ENCODE measurements at regions not wholly inside any gene's neighbourhood (a gene's known extent, or its start where the extent isn't known, plus 50 kb on each side); places are given as distances from the start of the nearest gene placed in this dataset.

DNA sequence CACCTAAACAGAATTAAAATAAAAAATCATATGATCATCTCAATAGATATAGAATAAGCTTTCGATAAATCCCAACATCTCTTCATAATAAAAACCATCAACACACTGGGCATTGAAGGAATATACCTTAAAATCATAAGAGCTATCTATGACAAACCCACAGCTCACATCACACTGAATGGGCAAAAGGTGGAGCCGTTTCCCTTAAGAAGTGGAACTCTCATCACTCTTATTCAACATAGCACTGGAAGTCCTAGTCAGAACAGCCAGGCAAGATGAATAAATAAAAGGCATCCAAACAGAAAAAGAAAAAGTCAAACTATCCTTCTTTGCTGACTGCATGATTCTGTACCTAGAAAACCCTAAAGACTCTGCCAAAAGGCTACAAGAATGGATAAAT, 510.3 kb downstream of the ZNF804A start:
- H3K9me3 ChIP-seq, result peaks cover 0 to 8% (median 0%) of the 10 kb centered on the region in 12 donors
- TF ChIP-seq POLR2A (IDR thresholded peaks at IDR 0.05), result no peak
- H3K27me3 ChIP-seq, result no peaks in the 10 kb centered on the region
- no peaks in the 10 kb centered on the region for H3K36me3 ChIP-seq
- intact Hi-C loops (cut with DNase I), result no loop called here
- DNase-seq (no peak), ATAC-seq (no peak)
- 61 to 75% (median 68%) methylated on average over 2 of the region's 2 CpGs for WGBS, 4 donors
- no peaks in the 10 kb centered on the region for H3K4me1 ChIP-seq
- no peak overlapping the region for H3K27ac ChIP-seq
- H3K4me3 ChIP-seq, result no peak overlapping the region

DNA sequence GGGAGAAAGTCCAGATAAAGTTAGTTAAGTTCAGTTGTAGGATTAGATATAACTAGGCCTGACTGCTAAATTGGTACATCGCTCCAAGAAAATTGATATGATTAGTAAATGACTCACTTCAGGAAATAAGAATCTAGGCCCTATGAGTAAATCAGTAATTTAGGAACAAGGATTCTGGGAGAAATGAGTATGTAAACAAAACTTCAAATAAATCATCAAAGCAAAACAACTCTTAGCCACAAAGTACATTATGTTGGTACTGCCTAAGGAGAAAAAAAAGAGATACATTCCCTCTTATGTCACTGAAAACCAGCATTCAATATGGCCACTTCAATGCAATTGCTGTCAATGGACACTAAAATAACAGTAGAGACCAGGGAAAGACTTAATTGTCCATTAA, 529.1 kb downstream of the ZNF804A start:
- Histone ChIP-seq H3K27ac (no peak overlapping the region), H3K4me3 (no peak overlapping the region), H3K27me3 (no peaks in the 10 kb centered on the region), H3K9me3 (no peaks in the 10 kb centered on the region), H3K36me3 (no peaks in the 10 kb centered on the region), H3K4me1 (no peaks in the 10 kb centered on the region)
- no peak for TF ChIP-seq CTCF (IDR thresholded peaks at IDR 0.05)
- no peak for TF ChIP-seq POLR2A (IDR thresholded peaks at IDR 0.05)
- whole genome bisulfite sequencing, 4 donors, result 87 to 96% (median 90%) methylated on average over 1 of the region's 1 CpG
- DNase-seq (no peak), ATAC-seq (no peak)
- intact Hi-C loops (cut with DNase I), result no loop called here

GRCh38 chr2:185128346-185128745, 530.0 kb downstream of the ZNF804A start:
- Histone ChIP-seq H3K27ac (no peak overlapping the region), H3K36me3 (no peaks in the 10 kb centered on the region), H3K9me3 (no peaks in the 10 kb centered on the region), H3K4me1 (no peaks in the 10 kb centered on the region), H3K4me3 (no peak overlapping the region), H3K27me3 (no peaks in the 10 kb centered on the region)
- TF ChIP-seq POLR2A (IDR thresholded peaks at IDR 0.05), result no peak
- TF ChIP-seq CTCF (IDR thresholded peaks at IDR 0.05), result no peak
- intact Hi-C loops (cut with DNase I), result no loop called here
- DNase-seq (no peak), ATAC-seq (no peak)

DNA sequence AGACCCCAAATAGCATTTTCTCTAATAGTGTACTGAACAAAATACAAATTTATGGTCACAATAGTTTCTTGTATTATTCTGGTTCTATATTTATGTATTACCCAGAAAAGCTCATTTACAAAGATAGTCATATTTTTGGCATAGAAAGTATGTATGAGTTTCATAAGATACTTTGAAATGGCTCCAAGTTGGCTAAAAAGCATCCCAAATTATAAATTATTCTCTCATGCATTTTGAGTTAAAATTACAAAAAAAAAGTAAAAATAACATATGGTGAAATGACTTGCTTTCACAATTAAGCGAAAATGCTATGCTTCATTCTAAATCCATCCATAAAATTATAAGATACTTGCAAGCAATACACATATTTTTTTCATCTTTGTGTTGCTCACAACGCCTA, 530.7 kb downstream of the ZNF804A start:
- Histone ChIP-seq H3K36me3 (no peaks in the 10 kb centered on the region), H3K27me3 (no peaks in the 10 kb centered on the region), H3K9me3 (no peaks in the 10 kb centered on the region), H3K4me3 (no peak overlapping the region), H3K4me1 (no peaks in the 10 kb centered on the region), H3K27ac (no peak overlapping the region)
- 61 to 75% (median 71%) methylated on average over 2 of the region's 2 CpGs for WGBS, 4 donors
- DNase-seq (no peak), ATAC-seq (no peak)
- intact Hi-C loops (cut with DNase I), result no loop called here
- TF ChIP-seq POLR2A (IDR thresholded peaks at IDR 0.05) (no peak), CTCF (IDR thresholded peaks at IDR 0.05) (no peak)

DNA sequence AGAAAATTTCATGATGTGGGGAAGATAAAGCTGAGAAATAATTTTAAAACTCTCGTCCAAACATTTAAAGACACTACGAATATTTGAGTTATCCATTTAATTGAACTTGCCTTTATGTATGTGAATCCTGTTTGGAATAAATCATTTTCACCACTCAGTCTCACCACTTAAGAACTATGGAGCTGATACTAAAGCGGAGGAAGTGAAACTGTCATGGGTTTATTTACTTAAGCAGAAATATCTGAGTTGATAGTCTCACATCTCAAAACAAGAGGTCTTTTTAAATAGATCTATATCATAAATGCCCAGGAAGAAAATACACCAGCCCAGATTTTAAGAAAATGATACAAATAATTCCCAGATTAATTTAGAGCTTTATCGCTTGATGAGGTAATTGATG, 532.4 kb downstream of the ZNF804A start:
- no peak for DNase-seq
- no peak overlapping the region for H3K27ac ChIP-seq
- intact Hi-C loops (cut with DNase I), result no loop called here
- H3K9me3 ChIP-seq, result no peaks in the 10 kb centered on the region
- H3K36me3 ChIP-seq, result no peaks in the 10 kb centered on the region
- TF ChIP-seq POLR2A (IDR thresholded peaks at IDR 0.05), result no peak
- no peak for TF ChIP-seq CTCF (IDR thresholded peaks at IDR 0.05)
- H3K27me3 ChIP-seq, result no peaks in the 10 kb centered on the region
- WGBS, 4 donors, result 69 to 91% (median 84%) methylated on average over 4 of the region's 4 CpGs
- H3K4me3 ChIP-seq, result no peak overlapping the region
- ATAC-seq, result no peak
- H3K4me1 ChIP-seq, result no peaks in the 10 kb centered on the region
